H4 (cell line): ENCODE measurements at regions not wholly inside any gene's neighbourhood (a gene's known extent, or its start where the extent isn't known, plus 50 kb on each side); places are given as distances from the start of the nearest gene placed in this dataset.
"Not testable (repeated sequence)": the region's sequence is repeated elsewhere in the genome, so short reads cannot be mapped to it uniquely, and the experiment has no call there.

Source experiments
- DNase-seq: peaks from one replicate; pipeline ENCODE4 v3.0.0-alpha.2; 2015; ENCODE audit warnings: low spot score

GRCh38 chr22:27591060-27591459 lies 210.5 kb downstream of the MN1 start:
- no peak for DNase-seq

- no peak for DNase-seq
Observed at GRCh38 chr22:27593378-27593777, 208.2 kb downstream of the MN1 start.

- no peak for DNase-seq
Observed at GRCh38 chr22:27594020-27594419, 207.5 kb downstream of the MN1 start.

- no peak for DNase-seq
Observed at GRCh38 chr22:27594474-27595134, 207.0 kb downstream of the MN1 start.

- DNase-seq, result no peak
Observed at GRCh38 chr22:27596133-27596870, 205.3 kb downstream of the MN1 start.

GRCh38 chr22:27597703-27598444 lies 203.7 kb downstream of the MN1 start:
- DNase-seq, result peak; percentile 15

GRCh38 chr22:27598792-27599191 lies 202.8 kb downstream of the MN1 start:
- no peak for DNase-seq

- no peak for DNase-seq
Observed at GRCh38 chr22:27601195-27601594, 200.4 kb downstream of the MN1 start.

GRCh38 chr22:27602390-27602789 lies 199.2 kb downstream of the MN1 start:
- DNase-seq, result no peak

GRCh38 chr22:27603111-27603799 lies 198.3 kb downstream of the MN1 start:
- DNase-seq, result no peak

- no peak for DNase-seq
Observed at GRCh38 chr22:27603800-27604144, 197.8 kb downstream of the MN1 start.

GRCh38 chr22:27605390-27605789 lies 196.2 kb downstream of the MN1 start:
- no peak for DNase-seq

- DNase-seq, result not testable (repeated sequence)
Observed at GRCh38 chr22:27607750-27608149, 193.8 kb downstream of the MN1 start.

GRCh38 chr22:27609451-27609888 lies 192.1 kb downstream of the MN1 start:
- DNase-seq, result no peak

GRCh38 chr22:27610164-27610563 lies 191.4 kb downstream of the MN1 start:
- not testable (repeated sequence) for DNase-seq

- no peak for DNase-seq
Observed at GRCh38 chr22:27610863-27611786, 190.4 kb downstream of the MN1 start.

- no peak for DNase-seq
Observed at GRCh38 chr22:27612115-27612514, 189.4 kb downstream of the MN1 start.

- no peak for DNase-seq
Observed at GRCh38 chr22:27613099-27614005, 188.2 kb downstream of the MN1 start.

GRCh38 chr22:27614006-27614649 lies 187.4 kb downstream of the MN1 start:
- DNase-seq, result no peak

- DNase-seq, result no peak
Observed at GRCh38 chr22:27614650-27615007, 186.9 kb downstream of the MN1 start.
